CD8-positive, alpha-beta memory T cell (primary cell): ENCODE measurements at regions not wholly inside any gene's neighbourhood (a gene's known extent, or its start where the extent isn't known, plus 50 kb on each side); places are given as distances from the start of the nearest gene placed in this dataset.

ENCODE experiments used
- CTCF ChIA-PET: fragments of 350-600 bp; sonication (Branson Sonifier 250); formaldehyde crosslinking; loops from one replicate; lab custom pipeline; 2021; ENCODE audit warnings: antibody characterized with exemption; lab: Charles Lee
- POLR2A ChIA-PET: fragments of 350-600 bp; sonication (Branson Sonifier 250); formaldehyde crosslinking; loops from one replicate; lab custom pipeline; 2021; ENCODE audit warnings: antibody characterized with exemption; lab: Charles Lee
- DNase-seq, 5 donors: peaks; one replicate each; pipeline versions ENCODE4 v3.0.0 to v3.0.0-alpha.2; 2020 to 2022; ENCODE audit warnings: mixed read lengths in 1 of 5
- H3K27ac ChIP-seq: one replicate; pipeline ENCODE4 v1.7.0; 2013; ENCODE audit warnings: low read depth, mild to moderate bottlenecking, low read length, moderate library complexity
- H3K27me3 ChIP-seq: 2 replicates; pipeline ENCODE4 v1.7.0; 2013; ENCODE audit warnings: low read length, mild to moderate bottlenecking; ENCODE audit not compliant: insufficient read depth, poor library complexity, severe bottlenecking
- H3K36me3 ChIP-seq: 2 replicates; pipeline ENCODE4 v1.7.0; 2013; ENCODE audit warnings: mild to moderate bottlenecking, low read length, moderate library complexity; ENCODE audit not compliant: insufficient read depth
- H3K4me1 ChIP-seq: 2 replicates; pipeline ENCODE4 v1.7.0; 2013; ENCODE audit warnings: mild to moderate bottlenecking, low read length, moderate library complexity; ENCODE audit not compliant: insufficient read depth
- H3K4me3 ChIP-seq: 2 replicates; pipeline ENCODE4 v1.7.0; 2013; ENCODE audit warnings: mild to moderate bottlenecking, low read length
- H3K9me3 ChIP-seq: 2 replicates; pipeline ENCODE4 v1.7.0; 2013; ENCODE audit warnings: mild to moderate bottlenecking, low read length
- H3K27ac Mint-ChIP-seq, 8 donors: one replicate each; pipeline ENCODE4 v1.8.0; 2020 to 2021; ENCODE audit warnings: mixed read lengths in 8 of 8, mild to moderate bottlenecking in 6 of 8, inconsistent platforms in 3 of 8, moderate library complexity in 3 of 8
- H3K27me3 Mint-ChIP-seq, 2 donors: one replicate each; pipeline ENCODE4 v1.8.0; 2020 to 2021; ENCODE audit warnings: mixed read lengths in 2 of 2, mild to moderate bottlenecking in 1 of 2, moderate library complexity in 1 of 2
- H3K36me3 Mint-ChIP-seq, 3 donors: one replicate each; pipeline ENCODE4 v1.8.0; 2020 to 2021; ENCODE audit warnings: mixed read lengths in 3 of 3, inconsistent platforms in 1 of 3, mild to moderate bottlenecking in 1 of 3
- H3K4me1 Mint-ChIP-seq, 3 donors: one replicate each; pipeline ENCODE4 v1.8.0; 2020 to 2021; ENCODE audit warnings: mixed read lengths in 3 of 3, inconsistent platforms in 1 of 3, mild to moderate bottlenecking in 1 of 3
- H3K4me3 Mint-ChIP-seq, 7 donors: one replicate each; pipeline ENCODE4 v1.8.0; 2020 to 2021; ENCODE audit warnings: mixed read lengths in 7 of 7, mild to moderate bottlenecking in 6 of 7, moderate library complexity in 4 of 7, inconsistent platforms in 2 of 7
- H3K9me3 Mint-ChIP-seq, 5 donors: one replicate each; pipeline ENCODE4 v1.8.0; 2020 to 2022; ENCODE audit warnings: mixed read lengths in 5 of 5, mild to moderate bottlenecking in 3 of 5, moderate library complexity in 2 of 5, inconsistent platforms in 1 of 5

GRCh38 chr6:68317366-68317765 lies 317.7 kb upstream of the ADGRB3 start:
- no peaks in the 10 kb centered on the region for H3K36me3 Mint-ChIP-seq
- Histone ChIP-seq H3K27ac (no peak overlapping the region), H3K9me3 (no peaks in the 10 kb centered on the region), H3K4me1 (no peaks in the 10 kb centered on the region), H3K36me3 (no peaks in the 10 kb centered on the region), H3K4me3 (no peak overlapping the region), H3K27me3 (no peaks in the 10 kb centered on the region)
- H3K27ac Mint-ChIP-seq: no peak overlapping the region
- H3K27me3 Mint-ChIP-seq: no peaks in the 10 kb centered on the region
- DNase-seq: no peak
- H3K9me3 Mint-ChIP-seq: peaks cover 0 to 29% (median 5%) of the 10 kb centered on the region in 5 donors
- POLR2A ChIA-PET: no interaction called here
- no peak overlapping the region for H3K4me3 Mint-ChIP-seq
- CTCF ChIA-PET: no interaction called here
- no peaks in the 10 kb centered on the region for H3K4me1 Mint-ChIP-seq

- Histone ChIP-seq H3K27ac (no peak overlapping the region), H3K4me1 (no peaks in the 10 kb centered on the region), H3K36me3 (no peaks in the 10 kb centered on the region), H3K4me3 (no peak overlapping the region), H3K27me3 (no peaks in the 10 kb centered on the region), H3K9me3 (no peaks in the 10 kb centered on the region)
- Mint-ChIP-seq H3K4me3 (no peak overlapping the region), H3K27ac (no peak overlapping the region), H3K36me3 (no peaks in the 10 kb centered on the region), H3K27me3 (no peaks in the 10 kb centered on the region), H3K9me3 (peaks cover 0 to 15% (median 0%) of the 10 kb centered on the region in 5 donors), H3K4me1 (no peaks in the 10 kb centered on the region)
- POLR2A ChIA-PET: no interaction called here
- CTCF ChIA-PET: no interaction called here
- no peak for DNase-seq
Measured at GRCh38 chr6:68313911-68314310, 321.2 kb upstream of the ADGRB3 start.

- H3K27me3 ChIP-seq: no peaks in the 10 kb centered on the region
- H3K9me3 ChIP-seq: no peaks in the 10 kb centered on the region
- no peak overlapping the region for H3K4me3 Mint-ChIP-seq
- no peaks in the 10 kb centered on the region for H3K27me3 Mint-ChIP-seq
- H3K4me1 Mint-ChIP-seq: no peaks in the 10 kb centered on the region
- ChIA-PET POLR2A (no interaction called here), CTCF (no interaction called here)
- no peaks in the 10 kb centered on the region for H3K4me1 ChIP-seq
- H3K4me3 ChIP-seq: no peak overlapping the region
- H3K36me3 Mint-ChIP-seq: no peaks in the 10 kb centered on the region
- H3K36me3 ChIP-seq: no peaks in the 10 kb centered on the region
- H3K27ac ChIP-seq: no peak overlapping the region
- no peak overlapping the region for H3K27ac Mint-ChIP-seq
- H3K9me3 Mint-ChIP-seq: peaks cover 2 to 15% (median 7%) of the 10 kb centered on the region in 5 donors
- DNase-seq: no peak
Measured at GRCh38 chr6:68307301-68307700, 327.8 kb upstream of the ADGRB3 start.

GRCh38 chr6:68296126-68296525 lies 339.0 kb upstream of the ADGRB3 start:
- no peak overlapping the region for H3K4me3 ChIP-seq
- no peaks in the 10 kb centered on the region for H3K27me3 ChIP-seq
- no peak for DNase-seq
- Mint-ChIP-seq H3K36me3 (no peaks in the 10 kb centered on the region), H3K4me3 (no peak overlapping the region), H3K27me3 (no peaks in the 10 kb centered on the region), H3K9me3 (peaks cover 7 to 28% (median 12%) of the 10 kb centered on the region in 5 donors), H3K4me1 (no peaks in the 10 kb centered on the region), H3K27ac (no peak overlapping the region)
- no peaks in the 10 kb centered on the region for H3K4me1 ChIP-seq
- ChIA-PET POLR2A (no interaction called here), CTCF (no interaction called here)
- no peaks in the 10 kb centered on the region for H3K36me3 ChIP-seq
- no peaks in the 10 kb centered on the region for H3K9me3 ChIP-seq
- no peak overlapping the region for H3K27ac ChIP-seq

GRCh38 chr6:68282646-68283045 lies 352.4 kb upstream of the ADGRB3 start:
- Histone ChIP-seq H3K36me3 (no peaks in the 10 kb centered on the region), H3K9me3 (no peaks in the 10 kb centered on the region), H3K4me1 (no peaks in the 10 kb centered on the region), H3K27ac (no peak overlapping the region), H3K4me3 (no peak overlapping the region), H3K27me3 (no peaks in the 10 kb centered on the region)
- peaks cover 3 to 37% (median 10%) of the 10 kb centered on the region in 5 donors for H3K9me3 Mint-ChIP-seq
- H3K4me3 Mint-ChIP-seq: no peak overlapping the region
- POLR2A ChIA-PET: no interaction called here
- no peaks in the 10 kb centered on the region for H3K4me1 Mint-ChIP-seq
- CTCF ChIA-PET: no interaction called here
- H3K36me3 Mint-ChIP-seq: no peaks in the 10 kb centered on the region
- no peaks in the 10 kb centered on the region for H3K27me3 Mint-ChIP-seq
- no peak overlapping the region for H3K27ac Mint-ChIP-seq
- DNase-seq: no peak

- CTCF ChIA-PET: no interaction called here
- Mint-ChIP-seq H3K27me3 (no peaks in the 10 kb centered on the region), H3K4me3 (no peak overlapping the region), H3K36me3 (no peaks in the 10 kb centered on the region), H3K4me1 (no peaks in the 10 kb centered on the region), H3K9me3 (peaks cover 3 to 30% (median 10%) of the 10 kb centered on the region in 5 donors), H3K27ac (no peak overlapping the region)
- Histone ChIP-seq H3K27me3 (no peaks in the 10 kb centered on the region), H3K4me1 (no peaks in the 10 kb centered on the region), H3K4me3 (no peak overlapping the region), H3K36me3 (no peaks in the 10 kb centered on the region), H3K9me3 (no peaks in the 10 kb centered on the region), H3K27ac (no peak overlapping the region)
- POLR2A ChIA-PET: no interaction called here
- no peak for DNase-seq
Measured at GRCh38 chr6:68279793-68280557, 355.1 kb upstream of the ADGRB3 start.

GRCh38 chr6:68273297-68273696 lies 361.8 kb upstream of the ADGRB3 start:
- Histone ChIP-seq H3K36me3 (no peaks in the 10 kb centered on the region), H3K27ac (no peak overlapping the region), H3K9me3 (no peaks in the 10 kb centered on the region), H3K4me1 (no peaks in the 10 kb centered on the region), H3K4me3 (no peak overlapping the region), H3K27me3 (no peaks in the 10 kb centered on the region)
- Mint-ChIP-seq H3K27ac (no peak overlapping the region), H3K36me3 (no peaks in the 10 kb centered on the region), H3K9me3 (peaks cover 2 to 19% (median 2%) of the 10 kb centered on the region in 5 donors), H3K27me3 (no peaks in the 10 kb centered on the region), H3K4me1 (no peaks in the 10 kb centered on the region), H3K4me3 (no peak overlapping the region)
- CTCF ChIA-PET: no interaction called here
- POLR2A ChIA-PET: no interaction called here
- DNase-seq: no peak

- CTCF ChIA-PET: no interaction called here
Measured at GRCh38 chr6:68256391-68256790, 378.7 kb upstream of the ADGRB3 start.

More at GRCh38 chr6:68256391-68256790, 378.7 kb upstream of the ADGRB3 start:
- H3K4me3 Mint-ChIP-seq: no peak overlapping the region
- peaks cover 0 to 3% of the 10 kb centered on the region in 2 donors for H3K27me3 Mint-ChIP-seq
- no peak overlapping the region for H3K27ac Mint-ChIP-seq
- peaks cover 4 to 37% (median 24%) of the 10 kb centered on the region in 5 donors for H3K9me3 Mint-ChIP-seq
- H3K36me3 ChIP-seq: no peaks in the 10 kb centered on the region
- H3K4me1 ChIP-seq: no peaks in the 10 kb centered on the region
- POLR2A ChIA-PET: no interaction called here
- no peaks in the 10 kb centered on the region for H3K9me3 ChIP-seq
- no peak for DNase-seq
- no peaks in the 10 kb centered on the region for H3K27me3 ChIP-seq
- H3K4me3 ChIP-seq: no peak overlapping the region
- no peak overlapping the region for H3K27ac ChIP-seq
- no peaks in the 10 kb centered on the region for H3K4me1 Mint-ChIP-seq
- H3K36me3 Mint-ChIP-seq: no peaks in the 10 kb centered on the region
